ENCODE measurements at regions not wholly inside any gene's neighbourhood (a gene's known extent, or its start where the extent isn't known, plus 50 kb on each side); places are given as distances from the start of the nearest gene placed in this dataset.

- no peak overlapping the region for H3K27ac ChIP-seq
- H3K36me3 ChIP-seq (replicated peaks in 1 of 2; ENCODE audit: insufficient read depth in 1 of 2, low read depth in 2 of 2), result no peaks in the 10 kb centered on the region
- WGBS, 2 donors, result 42 to 58% methylated on average over 3 of the region's 3 CpGs
Measured at GRCh38 chr20:40467067-40467466, 222.0 kb downstream of the MAFB start.

GRCh38 chr20:40464731-40465208 is 224.3 kb downstream of the MAFB start:
- TF ChIP-seq POLR2A (IDR thresholded peaks at IDR 0.05) (no peak), CTCF (IDR thresholded peaks at IDR 0.05) (no peak)
- ATAC-seq (no peak), DNase-seq (peak in 1 of 4 donors; percentile 38)
- Histone ChIP-seq H3K9me3 (no peaks in the 10 kb centered on the region), H3K4me3 (no peak overlapping the region), H3K27ac (peak overlapping the region in 1 of 4 donors; percentile 62), H3K27me3 (no peaks in the 10 kb centered on the region), H3K36me3 (replicated peaks in 1 of 2; ENCODE audit: insufficient read depth in 1 of 2, low read depth in 2 of 2) (no peaks in the 10 kb centered on the region), H3K4me1 (no peaks in the 10 kb centered on the region)
- intact Hi-C loops (cut with DNase I), result no loop called here
- 68 to 98% methylated on average over 2 of the region's 2 CpGs for WGBS, 2 donors

More at GRCh38 chr20:40467067-40467466, 222.0 kb downstream of the MAFB start:
- Histone ChIP-seq H3K4me3 (no peak overlapping the region), H3K9me3 (no peaks in the 10 kb centered on the region), H3K27me3 (no peaks in the 10 kb centered on the region), H3K4me1 (no peaks in the 10 kb centered on the region)
- intact Hi-C loops (cut with DNase I), result no loop called here
- DNase-seq (no peak), ATAC-seq (no peak)
- TF ChIP-seq POLR2A (IDR thresholded peaks at IDR 0.05), result no peak
- TF ChIP-seq CTCF (IDR thresholded peaks at IDR 0.05), result no peak

- intact Hi-C loops (cut with DNase I), result no loop called here
- Histone ChIP-seq H3K4me1 (no peaks in the 10 kb centered on the region), H3K27me3 (no peaks in the 10 kb centered on the region), H3K9me3 (no peaks in the 10 kb centered on the region), H3K4me3 (no peak overlapping the region), H3K36me3 (replicated peaks in 1 of 2; ENCODE audit: insufficient read depth in 1 of 2, low read depth in 2 of 2) (no peaks in the 10 kb centered on the region), H3K27ac (peak overlapping the region in 1 of 4 donors; percentile 15)
- WGBS, 2 donors, result 62 to 78% methylated on average over 6 of the region's 6 CpGs
- ATAC-seq (no peak), DNase-seq (peak in 1 of 4 donors; percentile 33)
- no peak for TF ChIP-seq POLR2A (IDR thresholded peaks at IDR 0.05)
- TF ChIP-seq CTCF (IDR thresholded peaks at IDR 0.05), result no peak
Measured at GRCh38 chr20:40463171-40463570, 225.9 kb downstream of the MAFB start.

- DNase-seq, result no peak
- 39 to 48% methylated on average over 1 of the region's 1 CpG for WGBS, 2 donors
- Histone ChIP-seq H3K27me3 (no peaks in the 10 kb centered on the region), H3K9me3 (no peaks in the 10 kb centered on the region), H3K4me3 (no peak overlapping the region), H3K36me3 (replicated peaks in 1 of 2; ENCODE audit: insufficient read depth in 1 of 2, low read depth in 2 of 2) (no peaks in the 10 kb centered on the region), H3K27ac (peak overlapping the region in 1 of 4 donors; percentile 15), H3K4me1 (no peaks in the 10 kb centered on the region)
- no peak for TF ChIP-seq POLR2A (IDR thresholded peaks at IDR 0.05)
- TF ChIP-seq CTCF (IDR thresholded peaks at IDR 0.05), result no peak
- intact Hi-C loops (cut with DNase I), result no loop called here
- no peak for ATAC-seq
Measured at GRCh38 chr20:40462566-40462965, 226.5 kb downstream of the MAFB start.

- H3K27me3 ChIP-seq, result no peaks in the 10 kb centered on the region
- no peaks in the 10 kb centered on the region for H3K4me1 ChIP-seq
- H3K9me3 ChIP-seq, result no peaks in the 10 kb centered on the region
- 54 to 67% methylated on average over 4 of the region's 4 CpGs for WGBS, 2 donors
- H3K4me3 ChIP-seq, result no peak overlapping the region
- ATAC-seq, result no peak
- no peak for DNase-seq
- TF ChIP-seq POLR2A (IDR thresholded peaks at IDR 0.05) (no peak), CTCF (IDR thresholded peaks at IDR 0.05) (no peak)
- intact Hi-C loops (cut with DNase I), result no loop called here
- no peaks in the 10 kb centered on the region for H3K36me3 ChIP-seq (replicated peaks in 1 of 2; ENCODE audit: insufficient read depth in 1 of 2, low read depth in 2 of 2)
- no peak overlapping the region for H3K27ac ChIP-seq
Measured at GRCh38 chr20:40459299-40459698, 229.7 kb downstream of the MAFB start.

Data from body of pancreas (tissue), 4 donors.